HFFc6 (cell line): ENCODE measurements at regions not wholly inside any gene's neighbourhood (a gene's known extent, or its start where the extent isn't known, plus 50 kb on each side); places are given as distances from the start of the nearest gene placed in this dataset.

Experiments used
- DNase-seq: peaks from one replicate; pipeline ENCODE4 v3.0.0-alpha.2; 2018
- H3K27ac Mint-ChIP-seq: 2 replicates; pipeline ENCODE4 v1.8.0; 2020; ENCODE audit warnings: mild to moderate bottlenecking, mixed read lengths
- H3K27me3 Mint-ChIP-seq: 2 replicates; pipeline ENCODE4 v1.8.0; 2021; ENCODE audit warnings: mild to moderate bottlenecking, moderate library complexity, mixed read lengths; ENCODE audit not compliant: insufficient read depth
- H3K36me3 Mint-ChIP-seq: 2 replicates; pipeline ENCODE4 v1.8.0; 2021; ENCODE audit warnings: low read depth, mixed read lengths
- H3K4me1 Mint-ChIP-seq: 2 replicates; pipeline ENCODE4 v1.8.0; 2020; ENCODE audit warnings: low read depth, mixed read lengths
- H3K4me3 Mint-ChIP-seq: 2 replicates; pipeline ENCODE4 v1.8.0; 2020; ENCODE audit warnings: mild to moderate bottlenecking, moderate library complexity, mixed read lengths
- H3K9me3 Mint-ChIP-seq: 2 replicates; pipeline ENCODE4 v1.8.0; 2020; ENCODE audit warnings: mild to moderate bottlenecking, mixed read lengths
- TF ChIP-seq, protein P1 (sequence below): fragments of 200-600 bp; sonication (generic); IDR thresholded peaks from 2 replicates; pipeline ENCODE4 v1.5.0; 2021; ENCODE audit warnings: antibody characterized with exemption, mild to moderate bottlenecking

DNA sequence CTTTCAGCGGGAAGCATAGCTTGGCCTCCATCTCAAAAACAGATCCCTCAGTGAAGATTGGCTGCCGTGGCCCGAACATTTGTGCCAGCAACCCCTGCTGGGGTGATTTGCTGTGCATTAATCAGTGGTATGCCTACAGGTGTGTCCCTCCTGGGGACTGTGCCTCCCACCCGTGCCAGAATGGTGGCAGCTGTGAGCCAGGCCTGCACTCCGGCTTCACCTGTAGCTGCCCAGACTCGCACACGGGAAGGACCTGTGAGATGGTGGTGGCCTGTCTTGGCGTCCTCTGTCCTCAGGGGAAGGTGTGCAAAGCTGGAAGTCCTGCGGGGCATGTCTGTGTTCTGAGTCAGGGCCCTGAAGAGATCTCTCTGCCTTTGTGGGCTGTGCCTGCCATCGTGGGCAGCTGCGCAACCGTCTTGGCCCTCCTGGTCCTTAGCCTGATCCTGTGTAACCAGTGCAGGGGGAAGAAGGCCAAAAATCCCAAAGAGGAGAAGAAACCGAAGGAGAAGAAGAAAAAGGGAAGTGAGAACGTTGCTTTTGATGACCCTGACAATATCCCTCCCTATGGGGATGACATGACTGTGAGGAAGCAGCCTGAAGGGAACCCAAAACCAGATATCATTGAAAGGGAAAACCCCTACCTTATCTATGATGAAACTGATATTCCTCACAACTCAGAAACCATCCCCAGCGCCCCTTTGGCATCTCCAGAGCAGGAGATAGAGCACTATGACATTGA lies 175.4 kb downstream of the FAT4 start:
- Mint-ChIP-seq H3K27ac (no peak overlapping the region), H3K36me3 (peaks cover 24% of the 10 kb centered on the region), H3K27me3 (peaks cover 1% of the 10 kb centered on the region), H3K9me3 (no peaks in the 10 kb centered on the region), H3K4me3 (no peak overlapping the region), H3K4me1 (no peaks in the 10 kb centered on the region)
- DNase-seq = no peak
- TF ChIP-seq, protein P1, sequence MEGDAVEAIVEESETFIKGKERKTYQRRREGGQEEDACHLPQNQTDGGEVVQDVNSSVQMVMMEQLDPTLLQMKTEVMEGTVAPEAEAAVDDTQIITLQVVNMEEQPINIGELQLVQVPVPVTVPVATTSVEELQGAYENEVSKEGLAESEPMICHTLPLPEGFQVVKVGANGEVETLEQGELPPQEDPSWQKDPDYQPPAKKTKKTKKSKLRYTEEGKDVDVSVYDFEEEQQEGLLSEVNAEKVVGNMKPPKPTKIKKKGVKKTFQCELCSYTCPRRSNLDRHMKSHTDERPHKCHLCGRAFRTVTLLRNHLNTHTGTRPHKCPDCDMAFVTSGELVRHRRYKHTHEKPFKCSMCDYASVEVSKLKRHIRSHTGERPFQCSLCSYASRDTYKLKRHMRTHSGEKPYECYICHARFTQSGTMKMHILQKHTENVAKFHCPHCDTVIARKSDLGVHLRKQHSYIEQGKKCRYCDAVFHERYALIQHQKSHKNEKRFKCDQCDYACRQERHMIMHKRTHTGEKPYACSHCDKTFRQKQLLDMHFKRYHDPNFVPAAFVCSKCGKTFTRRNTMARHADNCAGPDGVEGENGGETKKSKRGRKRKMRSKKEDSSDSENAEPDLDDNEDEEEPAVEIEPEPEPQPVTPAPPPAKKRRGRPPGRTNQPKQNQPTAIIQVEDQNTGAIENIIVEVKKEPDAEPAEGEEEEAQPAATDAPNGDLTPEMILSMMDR = no peak

DNA sequence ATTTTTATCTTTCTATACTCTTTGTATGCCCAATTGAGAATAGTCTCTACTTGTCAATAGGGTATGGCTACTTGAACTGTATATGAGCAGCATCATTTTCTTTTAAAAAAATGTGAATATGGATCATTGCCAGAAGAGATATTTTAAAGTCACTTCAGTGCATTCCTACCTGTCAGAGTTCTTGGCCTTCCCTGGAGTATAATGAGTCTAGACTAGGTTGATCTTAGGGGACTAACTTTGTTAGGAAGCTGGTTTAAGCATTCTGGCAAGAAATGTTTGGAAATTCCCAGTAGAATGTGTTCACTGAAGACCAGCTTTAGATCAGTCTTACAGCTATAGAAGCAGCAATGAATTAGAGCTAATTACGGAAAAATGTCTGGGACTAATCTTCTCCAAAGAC lies 178.2 kb downstream of the FAT4 start:
- H3K4me1 Mint-ChIP-seq = no peaks in the 10 kb centered on the region
- DNase-seq = no peak
- H3K9me3 Mint-ChIP-seq = no peaks in the 10 kb centered on the region
- H3K27ac Mint-ChIP-seq = no peak overlapping the region
- no peak overlapping the region for H3K4me3 Mint-ChIP-seq
- H3K36me3 Mint-ChIP-seq = peaks cover 21% of the 10 kb centered on the region
- peaks cover 1% of the 10 kb centered on the region for H3K27me3 Mint-ChIP-seq
- TF ChIP-seq, protein P1 = no peak

DNA sequence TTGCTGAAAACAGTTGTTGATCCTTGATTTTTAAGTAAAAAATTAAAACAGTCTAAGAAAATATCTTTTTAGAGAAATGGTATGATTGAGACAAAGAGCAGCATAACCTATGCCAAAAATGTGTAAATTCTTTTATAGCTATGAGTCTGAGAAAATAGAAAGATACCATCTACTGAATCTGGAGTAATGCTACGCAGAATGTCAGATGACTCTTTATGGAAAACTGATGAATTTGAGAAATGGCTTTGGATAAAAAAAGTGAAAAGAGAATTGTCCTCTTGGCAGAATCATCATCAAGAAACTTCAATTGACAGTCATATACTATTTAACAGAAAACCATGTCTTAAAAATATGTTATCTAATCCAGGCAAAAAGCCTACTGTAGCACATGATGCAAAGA lies 183.1 kb downstream of the FAT4 start:
- Mint-ChIP-seq H3K4me1 (no peaks in the 10 kb centered on the region), H3K36me3 (0 out of 2 replicates have a peak, but pooled peaks cover 4% of the 10 kb centered on the region), H3K9me3 (no peaks in the 10 kb centered on the region), H3K27ac (no peak overlapping the region), H3K27me3 (no peaks in the 10 kb centered on the region; the same call in 1 of the 2 replicates), H3K4me3 (no peak overlapping the region)
- TF ChIP-seq, protein P1 = no peak
- no peak for DNase-seq

DNA sequence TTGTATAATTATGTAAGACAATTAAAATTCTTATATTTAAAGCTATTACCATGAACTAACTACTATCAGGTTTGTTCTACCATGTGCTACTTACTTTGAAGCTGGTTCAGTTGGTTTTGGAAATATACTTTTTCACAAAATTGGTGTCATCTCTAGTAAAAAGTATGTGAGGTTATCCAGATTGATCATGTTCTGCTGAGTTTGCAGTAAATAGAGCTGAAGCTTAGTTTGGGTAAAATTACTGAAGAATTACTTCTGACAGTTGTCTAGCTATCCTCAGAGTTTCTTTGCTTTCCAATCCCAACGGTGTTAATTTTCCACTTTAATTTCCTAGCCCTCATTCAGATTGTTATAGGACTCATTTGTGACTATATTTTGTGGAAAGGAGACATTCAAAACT lies 184.2 kb downstream of the FAT4 start:
- no peak overlapping the region for H3K4me3 Mint-ChIP-seq
- H3K9me3 Mint-ChIP-seq = no peaks in the 10 kb centered on the region
- H3K27ac Mint-ChIP-seq = no peak overlapping the region
- no peaks in the 10 kb centered on the region; the same call in 1 of the 2 replicates for H3K27me3 Mint-ChIP-seq
- TF ChIP-seq, protein P1 = no peak
- H3K4me1 Mint-ChIP-seq = no peaks in the 10 kb centered on the region
- H3K36me3 Mint-ChIP-seq = no peaks in the 10 kb centered on the region
- DNase-seq = no peak

DNA sequence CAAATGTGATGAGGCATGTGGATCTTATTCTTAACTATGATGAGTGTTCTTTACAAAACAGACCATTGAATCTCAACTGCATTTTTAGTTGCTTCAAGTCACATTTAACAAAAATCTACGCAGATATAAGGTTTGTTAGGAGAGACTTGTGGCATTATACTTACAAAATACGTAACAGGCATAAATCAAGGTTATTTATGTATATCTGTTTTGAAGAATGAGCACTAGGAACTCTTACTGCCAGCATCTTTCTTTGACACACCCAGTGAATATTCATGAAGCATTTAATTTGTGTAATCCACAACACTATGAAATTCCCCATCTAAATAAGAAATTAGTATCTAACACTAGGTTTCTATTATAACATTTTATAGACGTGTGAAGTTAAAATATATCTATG lies 186.3 kb downstream of the FAT4 start:
- Mint-ChIP-seq H3K4me1 (no peaks in the 10 kb centered on the region), H3K4me3 (no peak overlapping the region), H3K36me3 (no peaks in the 10 kb centered on the region), H3K27me3 (no peaks in the 10 kb centered on the region), H3K9me3 (no peaks in the 10 kb centered on the region), H3K27ac (no peak overlapping the region)
- no peak for DNase-seq
- TF ChIP-seq, protein P1 = no peak
